ENCODE measurements at regions not wholly inside any gene's neighbourhood (a gene's known extent, or its start where the extent isn't known, plus 50 kb on each side); places are given as distances from the start of the nearest gene placed in this dataset.
"Not testable (repeated sequence)": the region's sequence is repeated elsewhere in the genome, so short reads cannot be mapped to it uniquely, and the experiment has no call there.

DNA sequence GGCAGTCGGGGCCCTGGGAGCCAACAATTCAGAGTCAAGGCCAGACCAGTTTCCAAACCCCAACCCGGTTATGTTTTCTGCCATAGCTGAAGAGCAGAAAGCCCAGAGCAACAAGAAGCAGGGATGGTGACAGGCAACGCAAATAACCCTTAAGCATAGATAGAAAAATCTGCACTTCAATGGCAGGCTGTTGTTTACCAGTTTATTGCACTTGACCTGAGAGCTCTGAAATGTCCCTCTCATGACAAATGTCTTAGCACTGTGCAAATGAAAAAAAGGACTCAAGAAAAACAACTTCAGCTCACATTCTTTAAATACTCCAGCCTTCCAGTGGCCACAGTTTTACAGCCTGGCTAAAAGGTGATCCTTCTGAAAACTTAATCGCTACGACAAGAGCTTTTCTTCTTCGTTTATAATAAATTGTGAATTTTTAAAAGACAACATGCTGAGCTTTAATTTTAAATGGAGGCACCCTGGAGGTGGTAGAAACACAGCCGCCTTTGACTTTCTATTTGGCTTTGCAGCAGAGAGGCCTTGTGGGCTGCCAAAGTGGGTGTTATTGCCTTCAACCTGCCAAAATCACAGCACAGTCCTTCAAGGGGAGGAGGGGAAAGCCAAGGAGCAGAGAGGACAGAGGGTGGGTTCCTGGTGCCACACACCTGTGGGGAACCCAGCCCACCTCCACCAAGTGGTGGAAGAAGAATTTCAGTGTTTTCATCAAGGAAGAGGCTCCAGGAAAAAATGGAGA lies 289.5 kb upstream of the CDYL start:
- DNase-seq: no peak

DNA sequence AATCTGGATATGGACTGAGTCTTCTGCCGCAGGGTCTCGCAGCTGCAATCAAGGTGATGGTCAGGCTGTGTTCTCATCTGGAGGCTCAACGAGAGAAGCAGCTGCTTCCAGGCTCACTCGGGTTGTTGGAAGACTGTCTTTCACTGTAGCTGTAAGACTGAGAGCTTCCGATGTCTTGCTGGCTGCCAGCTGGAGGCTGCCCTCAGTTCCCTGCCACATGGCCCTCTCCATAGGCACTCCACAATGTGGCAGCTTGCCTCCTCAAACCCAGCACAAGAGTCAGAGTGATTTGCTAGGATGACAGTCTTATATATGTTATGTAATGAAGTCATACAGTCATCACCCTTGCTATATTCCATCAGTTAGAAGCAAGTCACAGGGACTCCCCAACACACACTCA lies 290.5 kb upstream of the CDYL start:
- no peak for DNase-seq

DNA sequence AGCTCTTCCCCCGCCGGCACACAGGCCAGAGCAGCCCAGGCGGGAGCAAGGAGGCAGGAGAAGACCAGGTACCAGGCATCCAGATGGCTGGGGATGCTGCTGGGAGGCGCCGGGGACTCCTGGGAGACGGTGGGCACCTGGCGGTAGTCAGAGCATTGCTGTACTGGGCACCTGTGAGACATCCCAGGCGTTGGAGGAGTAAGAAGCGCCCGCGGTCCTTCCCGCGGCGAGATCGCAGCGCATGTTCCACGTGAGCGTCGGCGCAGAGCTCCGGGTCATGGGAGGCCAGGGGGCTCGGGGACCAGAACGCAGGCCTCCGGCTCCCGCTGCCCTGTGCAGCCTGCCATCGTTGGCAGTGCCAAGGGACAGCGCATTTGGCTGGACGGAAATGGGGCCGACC lies 293.7 kb upstream of the CDYL start:
- no peak for DNase-seq

DNA sequence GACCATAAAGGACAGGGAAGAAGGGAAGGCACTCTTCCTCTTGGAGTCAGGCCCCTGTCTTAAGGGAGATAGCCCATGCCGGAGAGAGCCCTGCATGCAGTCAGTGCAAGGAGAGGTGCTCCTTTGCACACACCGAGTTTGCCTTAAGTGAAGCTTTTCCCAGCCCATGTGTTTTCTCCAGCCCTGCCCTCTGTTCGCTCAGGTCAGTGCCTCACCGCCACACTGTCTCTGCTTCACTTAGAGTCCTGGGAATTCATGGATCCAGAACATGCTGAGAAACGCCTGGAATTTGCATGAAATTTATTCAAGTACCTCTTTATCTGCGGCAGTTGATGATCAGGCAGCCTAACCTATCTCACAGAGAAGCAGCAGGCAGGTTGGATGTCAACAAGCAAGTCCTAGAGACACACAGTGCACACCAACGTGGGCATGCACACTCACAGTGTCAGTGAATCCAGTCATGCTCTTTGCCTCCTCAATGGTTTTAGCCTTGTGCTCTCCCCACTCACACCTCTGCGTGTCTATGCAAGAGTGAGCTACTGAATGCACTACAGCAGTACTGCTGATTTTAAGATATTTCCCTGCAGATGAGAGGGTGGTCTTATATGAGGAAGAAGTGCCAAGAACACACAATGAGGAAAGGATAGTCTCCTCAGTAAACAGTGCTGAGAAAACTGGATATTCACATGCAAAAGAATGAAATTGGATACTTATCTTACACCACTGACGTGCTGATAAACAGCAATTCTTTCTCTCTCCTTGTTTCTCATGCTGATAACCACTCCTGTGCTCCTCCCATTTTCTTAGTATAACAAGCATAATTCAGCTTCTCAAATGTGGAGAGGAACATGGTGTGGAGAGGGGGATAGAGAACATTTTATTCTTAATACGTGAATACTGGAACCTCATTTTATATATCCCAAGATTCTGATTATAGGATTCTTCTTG lies 295.1 kb upstream of the CDYL start:
- DNase-seq: no peak

DNA sequence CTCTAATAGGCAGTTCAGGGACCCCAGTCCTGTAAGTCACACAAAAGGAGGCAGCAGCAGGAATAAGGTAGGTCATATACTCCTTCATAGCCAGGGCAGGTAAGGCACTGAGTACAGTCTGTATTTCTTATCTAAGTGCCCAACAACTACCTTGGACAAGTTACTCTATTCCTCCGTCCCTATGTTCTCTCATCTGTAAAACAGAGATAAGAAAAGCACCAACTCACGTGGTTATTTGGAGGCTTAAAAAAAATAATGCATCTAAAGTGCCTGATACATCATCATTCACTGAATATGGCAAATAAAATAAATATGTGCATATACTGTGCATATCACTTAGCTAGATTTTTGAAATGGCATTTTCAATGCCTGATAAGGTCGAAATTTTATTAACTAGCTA lies 298.1 kb upstream of the CDYL start:
- no peak for DNase-seq

DNA sequence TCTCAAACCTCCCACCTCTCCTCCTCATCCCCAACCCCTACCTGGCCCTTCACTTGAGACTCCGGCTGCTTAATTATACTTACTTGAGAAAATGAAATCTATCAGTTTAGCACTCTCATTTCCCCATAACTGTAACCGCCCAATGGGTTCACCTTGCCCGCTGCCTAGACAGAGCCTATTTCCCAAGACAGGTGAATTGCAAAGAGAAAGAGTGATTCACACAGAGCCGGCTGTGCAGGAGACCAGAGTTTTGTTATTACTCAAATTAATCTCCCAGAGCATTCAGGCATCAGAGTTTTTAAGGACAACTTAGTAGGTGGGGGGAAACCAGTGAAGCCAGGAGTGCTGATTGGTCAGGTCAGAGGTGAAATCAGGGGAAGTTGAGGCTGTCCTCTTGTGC lies 301.4 kb upstream of the CDYL start:
- no peak for DNase-seq

DNA sequence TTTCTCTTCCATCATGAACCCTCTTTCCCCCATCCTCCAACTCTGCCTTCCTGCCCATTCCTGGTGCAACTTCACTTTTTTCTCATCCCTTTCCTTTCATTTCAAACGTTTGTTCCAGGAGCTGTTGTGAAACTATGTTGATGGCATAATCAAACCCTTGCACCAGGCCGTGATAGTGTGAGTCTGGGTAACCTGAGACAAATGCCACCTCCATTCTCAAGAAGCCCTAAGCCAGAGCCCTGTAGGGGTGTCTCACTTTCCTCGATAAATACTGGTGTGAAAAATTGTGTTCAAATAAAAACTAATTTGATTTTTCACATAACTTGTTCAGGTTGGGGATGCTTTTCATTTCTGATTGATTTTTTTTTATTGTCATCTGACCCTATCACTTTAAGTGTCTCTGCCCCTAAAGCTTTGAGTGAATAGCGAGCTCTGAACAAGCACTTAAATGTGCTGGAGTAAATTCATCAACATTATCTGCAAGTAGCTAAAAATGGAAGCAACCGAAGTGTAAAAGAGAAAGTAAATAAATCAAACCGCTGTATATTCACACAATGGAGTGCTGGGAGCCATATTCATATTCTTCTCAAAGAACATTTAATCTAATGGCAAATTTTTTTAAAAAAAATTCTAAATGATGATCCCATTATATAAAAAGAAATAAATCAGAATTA lies 303.1 kb upstream of the CDYL start:
- no peak for DNase-seq

DNA sequence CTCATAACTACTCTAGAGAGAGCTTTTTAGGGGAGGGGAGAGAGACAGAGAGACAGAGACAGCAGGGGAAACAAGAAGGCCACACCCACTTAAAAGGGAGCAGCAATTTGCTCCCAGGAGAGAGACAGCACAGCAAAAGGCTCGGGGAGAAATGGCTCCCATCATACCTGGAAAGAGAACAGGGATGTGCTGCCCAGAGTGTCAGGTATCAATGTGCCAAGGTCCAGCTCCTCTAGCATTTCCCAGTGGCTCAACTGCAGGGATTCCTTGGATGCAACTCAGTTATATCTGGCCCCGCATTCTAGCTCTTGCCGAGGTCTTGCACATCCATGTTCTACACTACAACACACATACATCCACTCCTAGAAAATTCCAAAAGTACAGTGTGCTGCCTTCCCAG lies 304.0 kb upstream of the CDYL start:
- no peak for DNase-seq

DNA sequence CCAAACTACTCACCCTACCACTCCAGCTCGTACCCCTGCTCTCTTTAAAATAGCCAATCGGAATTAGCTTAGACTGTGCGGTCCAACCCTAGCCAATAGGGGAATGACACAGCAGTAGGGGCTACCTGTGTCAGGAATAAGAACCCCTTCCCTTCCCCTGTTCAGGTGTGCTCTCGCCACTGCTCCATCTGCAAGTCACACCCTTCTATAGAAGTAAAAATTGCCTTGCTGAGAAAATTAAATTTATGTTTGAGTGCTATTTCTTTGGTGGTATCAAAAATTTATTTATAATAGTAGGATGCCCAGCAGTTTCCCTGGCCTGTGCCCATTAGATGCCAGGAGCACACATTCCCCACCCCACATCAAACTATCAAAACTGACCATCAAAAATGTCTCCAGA lies 304.7 kb upstream of the CDYL start:
- DNase-seq: not testable (repeated sequence)

DNA sequence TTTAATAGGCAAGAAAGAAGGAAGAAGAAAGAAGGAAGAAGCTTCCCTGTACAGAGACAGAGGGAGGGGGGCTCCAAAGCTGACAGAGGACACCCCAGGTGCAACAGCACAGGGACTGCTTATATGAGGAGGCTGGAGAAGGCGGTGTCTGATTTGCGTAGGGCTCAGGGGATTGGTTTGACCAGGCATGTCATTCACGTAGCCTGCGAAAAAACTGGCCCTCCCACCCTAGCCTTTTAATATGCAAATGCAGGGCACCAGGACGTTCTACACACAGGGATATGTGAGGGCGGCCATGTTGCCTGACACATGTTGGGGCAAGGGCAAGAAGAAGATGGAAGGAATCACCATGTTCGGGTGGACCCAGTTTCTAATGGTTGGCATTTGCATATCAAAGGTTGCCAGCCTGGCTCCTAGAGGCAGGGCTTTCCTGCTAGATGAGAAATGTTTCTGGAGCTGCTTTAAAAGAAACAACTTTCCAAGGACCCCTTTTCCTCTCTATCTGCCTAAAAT lies 305.4 kb upstream of the CDYL start:
- no peak for DNase-seq

DNA sequence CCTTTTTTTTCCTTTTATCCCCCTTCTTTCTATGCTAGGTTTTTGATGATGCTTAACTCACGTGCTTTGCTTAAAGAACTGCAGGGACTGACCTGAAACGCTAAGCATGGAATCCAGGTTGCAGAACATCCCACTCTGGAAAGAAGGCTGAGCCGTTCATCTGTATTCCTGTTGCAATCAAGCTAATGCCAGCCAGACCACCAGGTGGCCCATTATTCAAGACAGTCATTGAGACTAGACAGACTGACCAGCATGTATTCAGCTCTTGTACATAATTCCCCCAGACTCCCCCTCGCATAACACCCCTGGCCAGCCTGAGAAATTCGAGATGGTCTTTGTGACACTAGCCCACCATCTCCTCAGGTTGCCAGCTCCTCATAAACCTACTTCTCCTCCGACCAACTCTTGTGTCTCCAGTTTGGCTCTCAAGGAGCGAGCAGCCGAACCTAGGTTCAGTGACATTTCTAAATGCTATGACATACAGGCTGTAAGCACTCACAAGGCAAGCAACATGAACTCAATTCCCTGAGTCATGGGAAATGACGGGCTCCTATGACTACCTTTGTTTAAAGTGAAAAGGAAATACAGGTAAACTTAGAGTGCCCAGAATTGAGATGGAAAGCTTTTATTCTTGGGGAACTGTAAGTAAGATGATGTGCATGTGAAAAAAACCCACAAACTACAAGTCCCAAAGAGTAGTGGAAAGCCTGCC lies 309.3 kb upstream of the CDYL start:
- no peak for DNase-seq

DNA sequence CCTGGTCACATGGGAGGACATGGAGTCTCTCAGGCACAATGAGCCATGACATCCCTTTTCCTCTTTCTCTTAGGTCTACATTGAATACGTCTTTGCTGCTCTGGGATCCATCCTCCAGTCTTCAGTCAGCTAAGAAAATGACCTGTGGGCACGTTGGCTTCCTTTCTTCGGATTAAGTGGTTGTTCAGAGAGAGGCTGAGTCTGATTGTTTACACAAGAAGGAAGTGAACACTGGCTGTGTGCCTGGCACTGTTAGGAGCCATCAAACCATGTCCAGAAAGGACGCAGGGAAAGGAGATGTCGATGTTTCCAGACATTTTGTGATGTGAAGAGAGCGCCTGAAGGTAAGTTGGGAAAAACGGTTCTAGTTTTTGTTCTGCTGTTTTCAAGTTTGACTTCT lies 309.9 kb upstream of the CDYL start:
- no peak for DNase-seq

DNA sequence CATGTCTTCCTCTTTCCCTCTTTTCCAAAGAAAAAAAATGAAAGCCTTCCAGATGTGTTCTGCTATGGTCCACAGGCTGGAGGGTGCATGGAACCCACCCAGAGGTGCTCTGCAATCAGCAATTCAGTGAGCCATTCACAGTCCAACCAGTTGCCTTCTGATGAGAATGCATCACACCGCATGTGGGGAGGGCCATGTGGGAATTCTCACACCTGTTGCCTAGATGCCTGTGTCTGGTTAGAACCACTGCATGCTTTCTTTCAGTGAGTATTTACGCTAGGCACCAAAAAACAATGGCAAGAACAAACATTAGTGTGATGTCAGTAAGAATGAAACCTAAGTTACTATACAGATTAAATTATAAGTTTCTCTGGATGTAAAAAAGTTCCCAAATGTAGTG lies 311.6 kb upstream of the CDYL start:
- no peak for DNase-seq

DNA sequence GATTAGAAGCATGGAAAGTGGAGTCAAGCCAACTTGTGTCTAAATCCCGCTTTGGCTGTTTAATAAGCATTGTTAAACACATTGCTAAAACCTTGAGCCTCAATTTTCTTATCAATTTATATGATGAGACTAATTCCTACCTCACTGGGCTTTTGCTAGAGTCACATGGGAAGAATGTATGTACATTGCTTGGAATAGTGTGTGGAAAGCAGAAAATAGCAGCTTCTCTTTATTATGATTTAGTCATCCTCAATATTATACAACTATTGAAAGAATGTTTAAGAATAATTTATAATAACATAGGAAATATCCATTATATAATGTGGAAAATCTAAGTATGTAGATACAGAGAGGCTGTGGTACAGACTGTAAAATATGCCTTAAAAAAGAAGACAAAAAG lies 313.0 kb upstream of the CDYL start:
- no peak for DNase-seq

DNA sequence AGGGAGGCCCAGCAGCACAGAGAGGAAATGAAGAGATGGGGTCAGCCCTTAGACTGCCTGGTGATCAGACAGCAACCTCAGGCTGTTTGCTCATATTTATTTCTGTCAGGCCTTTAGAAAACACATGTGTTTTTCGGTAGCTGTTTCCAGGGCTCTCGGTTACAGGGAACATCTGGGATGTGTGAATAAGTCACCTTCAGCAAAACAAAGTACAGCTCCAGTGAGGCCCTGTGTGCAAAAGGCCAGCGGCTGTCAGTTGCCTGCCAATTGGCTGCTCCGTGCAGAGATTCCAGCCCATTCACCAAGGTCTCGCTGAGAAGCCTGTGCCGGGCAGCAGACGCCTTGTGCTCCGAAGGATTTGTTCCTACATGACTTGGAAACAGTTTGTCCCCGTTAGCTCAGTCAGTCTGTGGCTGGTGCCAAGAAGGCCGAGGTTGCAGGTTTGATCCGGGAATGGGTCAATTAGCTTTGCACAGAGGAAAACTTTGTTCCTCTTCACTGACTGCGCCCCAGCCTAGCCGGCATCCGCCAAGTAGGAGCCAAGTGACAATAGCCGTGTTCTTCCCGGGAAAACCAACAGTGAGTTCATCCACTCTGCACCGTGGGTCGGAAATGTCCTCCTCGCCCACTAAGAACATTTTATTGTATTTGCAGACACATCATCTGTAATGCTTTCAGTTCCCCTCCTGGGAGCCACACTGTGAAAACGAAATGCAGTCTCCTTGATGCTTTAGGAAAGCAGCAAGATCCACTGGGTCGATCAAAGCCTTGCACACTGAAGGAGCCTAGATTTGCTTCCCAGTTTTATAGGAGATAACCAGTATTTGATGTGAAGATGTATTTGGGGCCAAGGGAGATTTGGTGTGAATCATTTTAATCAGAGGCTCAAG lies 315.4 kb upstream of the CDYL start:
- DNase-seq: no peak

DNA sequence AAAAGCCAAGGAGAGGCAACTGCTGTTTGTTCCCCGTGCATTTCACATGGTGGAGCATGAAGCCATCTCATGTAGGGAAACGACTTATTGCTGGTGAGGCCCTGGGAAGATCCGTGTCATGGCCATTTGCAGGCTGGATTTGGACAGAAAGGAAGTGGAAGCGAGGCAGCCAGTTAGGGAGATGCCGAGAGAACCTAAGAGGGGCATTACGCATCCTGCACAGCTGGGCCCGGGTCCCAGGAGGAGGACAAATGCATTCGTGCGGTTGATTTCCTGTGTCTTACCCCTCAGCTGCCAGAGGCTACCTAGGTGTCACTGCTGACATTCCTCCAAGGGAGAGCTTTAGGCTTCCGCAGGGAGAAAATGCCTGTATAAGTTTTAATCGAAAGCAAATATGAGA lies 316.2 kb upstream of the CDYL start:
- DNase-seq: no peak

DNA sequence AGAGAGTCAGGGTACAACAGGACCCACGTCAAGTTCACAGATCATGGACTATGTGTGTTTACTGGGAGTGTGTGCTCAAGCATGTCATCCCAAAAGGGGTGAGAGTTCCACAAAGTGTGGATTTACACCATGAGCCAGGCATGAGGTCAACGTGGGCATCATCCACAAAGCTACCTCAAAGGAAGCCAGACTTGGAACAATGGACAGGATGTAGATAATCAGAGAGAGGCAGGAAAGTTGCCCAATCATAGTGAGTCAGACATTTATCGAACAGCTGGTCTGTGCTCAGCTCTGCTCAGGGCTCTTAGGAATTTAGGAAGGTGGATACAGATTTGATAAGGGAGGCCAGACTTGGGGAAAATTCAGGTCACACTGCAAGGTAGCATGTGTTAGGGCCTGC lies 317.2 kb upstream of the CDYL start:
- no peak for DNase-seq

DNA sequence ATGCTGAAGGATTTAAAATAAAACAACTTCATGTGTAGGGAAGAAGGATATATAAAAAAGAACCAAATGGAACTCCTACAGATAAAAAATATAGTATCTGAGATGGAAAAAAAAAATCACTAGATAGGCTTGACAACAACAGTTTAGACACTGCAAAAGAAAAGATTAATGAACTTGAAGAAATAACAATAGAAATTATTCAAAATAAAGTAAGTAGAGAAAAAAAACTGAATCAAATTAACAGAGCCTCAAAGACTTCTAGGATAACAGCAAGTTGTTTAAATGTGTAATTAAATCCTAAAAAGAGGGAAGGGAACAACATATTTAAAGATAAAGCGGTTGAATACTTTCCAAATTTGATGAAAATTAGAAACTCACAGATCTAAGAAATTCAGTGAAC lies 316.3 kb upstream of the ECI2 start:
- DNase-seq: no peak

DNA sequence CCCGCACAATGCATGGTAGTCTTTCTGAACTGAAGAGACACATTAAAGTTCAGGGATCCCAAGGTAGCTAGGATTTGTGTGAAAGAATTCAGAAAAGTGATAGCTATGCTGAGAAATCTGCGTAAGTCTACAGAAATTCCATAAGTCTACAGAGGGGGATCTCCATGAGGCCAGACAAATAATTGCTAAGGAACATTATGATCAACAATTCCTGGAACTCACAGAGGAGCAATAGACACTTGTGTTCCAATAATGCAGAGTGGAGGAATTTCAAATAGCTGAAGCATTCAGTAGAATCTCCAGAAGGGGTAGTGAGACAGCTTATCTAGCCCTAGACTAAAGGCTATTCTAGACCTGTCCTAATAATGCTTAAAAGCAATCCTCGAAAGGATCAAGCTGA lies 315.7 kb upstream of the ECI2 start:
- DNase-seq: no peak

DNA sequence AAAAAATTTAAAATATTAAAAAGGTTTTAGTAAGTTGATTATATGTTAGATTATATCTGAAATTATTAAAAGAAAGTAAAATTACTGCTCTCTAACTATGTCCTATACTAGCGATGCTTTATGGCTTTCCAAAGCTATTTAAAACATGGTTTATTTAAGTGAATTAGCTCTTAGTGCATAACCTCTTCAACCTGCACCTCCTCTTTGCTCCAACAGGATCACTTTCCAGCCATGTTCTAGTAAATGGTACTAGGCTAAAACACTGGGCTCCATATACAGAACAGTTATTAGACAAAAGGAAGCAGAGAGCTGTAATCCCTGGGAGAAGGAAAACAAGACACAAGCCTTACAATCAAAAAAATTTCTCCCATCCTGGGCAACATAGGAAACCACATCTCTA lies 314.9 kb upstream of the ECI2 start:
- no peak for DNase-seq

DNA sequence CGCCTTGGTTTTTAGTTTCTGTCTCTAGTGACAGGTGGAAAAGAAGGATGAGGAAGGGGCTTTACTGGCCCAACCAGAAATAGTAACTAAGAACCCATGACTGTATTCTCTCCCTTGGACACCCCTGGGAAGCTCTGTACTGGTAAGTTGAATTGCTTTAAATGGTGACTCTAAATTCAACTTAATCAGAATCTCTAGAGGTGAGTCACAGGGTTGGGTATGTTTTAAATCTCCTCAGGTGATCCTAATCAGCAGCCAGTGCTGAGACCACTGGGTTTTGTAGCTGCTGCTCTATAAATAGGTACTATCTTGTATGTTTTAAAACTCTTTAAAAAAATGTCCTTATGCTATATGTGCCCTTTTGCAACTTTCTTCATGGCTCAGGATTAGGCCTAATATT lies 314.0 kb upstream of the ECI2 start:
- DNase-seq: no peak

DNA sequence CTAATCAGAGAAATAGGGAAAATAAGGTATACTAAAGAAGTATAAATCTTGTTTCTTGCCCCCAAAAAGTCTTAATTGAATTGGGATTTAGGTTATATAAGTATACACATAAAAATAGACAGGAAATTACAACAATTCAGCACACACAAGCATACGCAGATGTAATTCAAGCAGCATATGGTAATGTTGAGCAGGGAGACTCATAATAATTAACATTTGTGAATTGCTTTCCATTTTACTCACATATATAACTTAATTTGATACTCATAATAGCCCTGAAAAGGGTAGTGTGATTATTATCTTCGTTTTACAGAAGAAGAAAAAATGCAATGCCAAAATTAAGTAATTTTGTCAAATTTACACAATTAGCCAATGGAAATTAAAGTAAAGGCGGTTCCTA lies 313.5 kb upstream of the ECI2 start:
- DNase-seq: no peak

Measured in activated T-cell treated with anti-CD3 and anti-CD28 coated beads, Interleukin-2, amount 50 U/mL, for 48 hours (primary cell).